ENCODE measurements at regions not wholly inside any gene's neighbourhood (a gene's known extent, or its start where the extent isn't known, plus 50 kb on each side); places are given as distances from the start of the nearest gene placed in this dataset.

- DNase-seq (ENCODE audit: low spot score): no peak
These were observed 84.7 kb downstream of the MRPL46 start for GRCh38 chr15:88382482-88382983.

- no peak for DNase-seq (ENCODE audit: low spot score)
These were observed 89.0 kb downstream of the MRPL46 start for GRCh38 chr15:88378188-88378637.

GRCh38 chr15:88377509-88377908 lies 89.7 kb downstream of the MRPL46 start:
- DNase-seq (ENCODE audit: low spot score): no peak

GRCh38 chr15:88376574-88377174 lies 90.5 kb downstream of the MRPL46 start:
- no peak for DNase-seq (ENCODE audit: low spot score)

GRCh38 chr15:88375234-88375927 lies 91.8 kb downstream of the MRPL46 start:
- no peak for DNase-seq (ENCODE audit: low spot score)

- DNase-seq (ENCODE audit: low spot score): no peak
These were observed 102.1 kb downstream of the MRPL46 start for GRCh38 chr15:88365124-88365523.

GRCh38 chr15:88348579-88349230 lies 92.2 kb upstream of the NTRK3 start:
- DNase-seq (ENCODE audit: low spot score): no peak

- DNase-seq (ENCODE audit: low spot score): no peak
These were observed 89.4 kb upstream of the NTRK3 start for GRCh38 chr15:88345962-88346361.

GRCh38 chr15:88344786-88345185 lies 88.2 kb upstream of the NTRK3 start:
- no peak for DNase-seq (ENCODE audit: low spot score)

GRCh38 chr15:88342666-88343065 lies 86.1 kb upstream of the NTRK3 start:
- no peak for DNase-seq (ENCODE audit: low spot score)

GRCh38 chr15:88341653-88342052 lies 85.1 kb upstream of the NTRK3 start:
- DNase-seq (ENCODE audit: low spot score): no peak

- DNase-seq (ENCODE audit: low spot score): no peak
These were observed 84.5 kb upstream of the NTRK3 start for GRCh38 chr15:88341006-88341405.

- no peak for DNase-seq (ENCODE audit: low spot score)
These were observed 81.5 kb upstream of the NTRK3 start for GRCh38 chr15:88337993-88338392.

GRCh38 chr15:88335074-88335473 lies 78.5 kb upstream of the NTRK3 start:
- DNase-seq (ENCODE audit: low spot score): no peak

- DNase-seq (ENCODE audit: low spot score): no peak
These were observed 77.9 kb upstream of the NTRK3 start for GRCh38 chr15:88334436-88334835.

- DNase-seq (ENCODE audit: low spot score): peak; percentile 15
These were observed 74.8 kb upstream of the NTRK3 start for GRCh38 chr15:88331291-88331690.

GRCh38 chr15:88326924-88327323 lies 70.4 kb upstream of the NTRK3 start:
- no peak for DNase-seq (ENCODE audit: low spot score)

GRCh38 chr15:88324741-88325065 lies 68.2 kb upstream of the NTRK3 start:
- no peak for DNase-seq (ENCODE audit: low spot score)

- no peak for DNase-seq (ENCODE audit: low spot score)
These were observed 67.6 kb upstream of the NTRK3 start for GRCh38 chr15:88323976-88324740.

- DNase-seq (ENCODE audit: low spot score): no peak
These were observed 66.9 kb upstream of the NTRK3 start for GRCh38 chr15:88323468-88323867.

- DNase-seq (ENCODE audit: low spot score): no peak
These were observed 65.9 kb upstream of the NTRK3 start for GRCh38 chr15:88322461-88322860.

GRCh38 chr15:88321271-88321670 lies 64.7 kb upstream of the NTRK3 start:
- no peak for DNase-seq (ENCODE audit: low spot score)

- no peak for DNase-seq (ENCODE audit: low spot score)
These were observed 60.0 kb upstream of the NTRK3 start for GRCh38 chr15:88316586-88316985.

Data from globus pallidus (tissue), 1 donor.